ENCODE measurements at regions not wholly inside any gene's neighbourhood (a gene's known extent, or its start where the extent isn't known, plus 50 kb on each side); places are given as distances from the start of the nearest gene placed in this dataset.

- no peak for FAIRE-seq
- no peak overlapping the region for H2BK5ac ChIP-seq (ENCODE audit: low read depth, low read length)
- no peak overlapping the region for H3K23ac ChIP-seq (ENCODE audit: insufficient read length)
- no peak overlapping the region for H3K4me2 ChIP-seq (ENCODE audit: insufficient read depth in 1 of 2, low read depth in 2 of 2, low read length in 2 of 2)
- ChIA-PET POLR2A (ENCODE audit: partially characterized antibody) (no interaction called here), CTCF (ENCODE audit: partially characterized antibody) (interaction anchor here (1.1 to 4.3 kb wide), 4 partner anchors 9 to 293 kb away, joined by 3 to 20 read pairs (median 12); no protein-coding TSS in a partner anchor)
- no peak overlapping the region for H3K9ac ChIP-seq (replicated peaks in 1 of 4; ENCODE audit: extremely low read depth in 1 of 4, low read depth in 3 of 4, low read length in 3 of 4)
- H3K4me1 ChIP-seq (replicated peaks in 1 of 4; ENCODE audit: control insufficient read depth in 3 of 4, insufficient read depth in 4 of 4, low read length in 3 of 4), result peaks cover 4 to 19% (median 10%) of the 10 kb centered on the region in 4 experiments; a peak in 6 of 7 replicates
- DNase-seq (ENCODE audit: low read depth in 1 of 2, low spot score in 2 of 2), result no peak
- no peaks in the 10 kb centered on the region for H3K79me1 ChIP-seq (ENCODE audit: low read depth, low read length)
- H4K5ac ChIP-seq (ENCODE audit: insufficient read length, low read depth, low read length), result no peak overlapping the region
- H2AFZ ChIP-seq (ENCODE audit: low read length), result no peak overlapping the region
- H3K4me3 ChIP-seq (ENCODE audit: extremely low read depth in 1 of 4, insufficient read depth in 2 of 4, low read depth in 3 of 4, low read length in 4 of 4), result no peak overlapping the region
- H2BK12ac ChIP-seq (ENCODE audit: low read depth, low read length), result no peak overlapping the region
- H3K27ac ChIP-seq (ENCODE audit: low read depth, low read length), result no peak overlapping the region
- H3K36me3 ChIP-seq (ENCODE audit: control insufficient read depth in 2 of 4, insufficient read depth in 4 of 4, low read length in 3 of 4), result no peaks in the 10 kb centered on the region
- no peak overlapping the region for H2BK120ac ChIP-seq (replicated peaks; ENCODE audit: low read depth, low read length)
- H3K18ac ChIP-seq (ENCODE audit: extremely low read depth, low read length), result no peak overlapping the region
- no peaks in the 10 kb centered on the region for H3K27me3 ChIP-seq (replicated peaks in 1 of 4; ENCODE audit: control insufficient read depth in 3 of 4, extremely low read depth in 1 of 4, insufficient read depth in 3 of 4, low read length in 3 of 4)
- no peaks in the 10 kb centered on the region for H3K9me3 ChIP-seq (ENCODE audit: insufficient read depth in 2 of 2, low read depth in 1 of 2, low read length in 1 of 2)
- H3K14ac ChIP-seq (ENCODE audit: insufficient read length), result no peak overlapping the region
- H3K23me2 ChIP-seq (ENCODE audit: low read depth, low read length), result no peaks in the 10 kb centered on the region
- no peak overlapping the region for H2AK5ac ChIP-seq (ENCODE audit: low read depth, low read length)
- no peak overlapping the region for H3K4ac ChIP-seq (replicated peaks; ENCODE audit: insufficient read length, low read depth, low read length)
- no peak overlapping the region for H2BK20ac ChIP-seq (ENCODE audit: low read length)
- no peak overlapping the region for H4K91ac ChIP-seq (replicated peaks; ENCODE audit: insufficient read length, low read length)
- WGBS, 2 experiments (ENCODE audit: extremely low coverage in 1 of 2, insufficient coverage in 1 of 2, insufficient read length in 1 of 2, insufficient replicate concordance in 2 of 2, low coverage in 1 of 2, low lambda C conversion rate in 2 of 2, missing lambda C conversion rate in 1 of 2), result 88% methylated on average over 4 of the region's 4 CpGs; no CpG with 5 or more reads in 1 of the 2 experiments
- H4K20me1 ChIP-seq (replicated peaks in 1 of 2; ENCODE audit: control insufficient read depth in 1 of 2, insufficient read depth in 2 of 2, low read length in 2 of 2), result no peaks in the 10 kb centered on the region
- H4K8ac ChIP-seq (ENCODE audit: extremely low read depth, insufficient read depth, low read length), result no peak overlapping the region
- no peak overlapping the region for H2BK15ac ChIP-seq (ENCODE audit: low read length)
- no peaks in the 10 kb centered on the region for H3K79me2 ChIP-seq (ENCODE audit: control insufficient read depth in 1 of 2, insufficient read depth in 2 of 2, low read length in 2 of 2)
- H3K56ac ChIP-seq (replicated peaks; ENCODE audit: insufficient read length, low read depth, low read length), result no peak overlapping the region
- no peak for TF ChIP-seq RAD21 (IDR thresholded peaks at IDR 0.05 in 1 of 2, conservative IDR thresholded peaks at IDR 0.05 in 1 of 2; ENCODE audit: low read depth in 2 of 2, low read length in 2 of 2)
- TF ChIP-seq E2F6 (IDR thresholded peaks at IDR 0.05), result no peak
- TF ChIP-seq SP4 (IDR thresholded peaks at IDR 0.05; ENCODE audit: low read length), result no peak
- TF ChIP-seq RFX5 (IDR thresholded peaks at IDR 0.05; ENCODE audit: borderline replicate concordance, low read depth, low read length), result no peak
- no peak for TF ChIP-seq POLR2A (IDR thresholded peaks at IDR 0.05; ENCODE audit: control extremely low read depth in 1 of 2, low read depth in 2 of 2, low read length in 2 of 2)
- TF ChIP-seq, protein P1, sequence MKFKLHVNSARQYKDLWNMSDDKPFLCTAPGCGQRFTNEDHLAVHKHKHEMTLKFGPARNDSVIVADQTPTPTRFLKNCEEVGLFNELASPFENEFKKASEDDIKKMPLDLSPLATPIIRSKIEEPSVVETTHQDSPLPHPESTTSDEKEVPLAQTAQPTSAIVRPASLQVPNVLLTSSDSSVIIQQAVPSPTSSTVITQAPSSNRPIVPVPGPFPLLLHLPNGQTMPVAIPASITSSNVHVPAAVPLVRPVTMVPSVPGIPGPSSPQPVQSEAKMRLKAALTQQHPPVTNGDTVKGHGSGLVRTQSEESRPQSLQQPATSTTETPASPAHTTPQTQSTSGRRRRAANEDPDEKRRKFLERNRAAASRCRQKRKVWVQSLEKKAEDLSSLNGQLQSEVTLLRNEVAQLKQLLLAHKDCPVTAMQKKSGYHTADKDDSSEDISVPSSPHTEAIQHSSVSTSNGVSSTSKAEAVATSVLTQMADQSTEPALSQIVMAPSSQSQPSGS (IDR thresholded peaks at IDR 0.05; ENCODE audit: low read length), result no peak
- TF ChIP-seq EP300 (IDR thresholded peaks at IDR 0.05; ENCODE audit: borderline replicate concordance in 1 of 2, low read depth in 2 of 2, low read length in 2 of 2), result no peak
- TF ChIP-seq CREB1 (IDR thresholded peaks at IDR 0.05), result no peak
- TF ChIP-seq YY1 (IDR thresholded peaks at IDR 0.05; ENCODE audit: low read depth, low read length), result no peak
- TF ChIP-seq BACH1 (IDR thresholded peaks at IDR 0.05; ENCODE audit: low read length), result no peak
- no peak for TF ChIP-seq CBX8 (IDR thresholded peaks at IDR 0.05; ENCODE audit: borderline replicate concordance, low read depth, low read length)
- no peak for TF ChIP-seq TBP (IDR thresholded peaks at IDR 0.05; ENCODE audit: low read depth, low read length)
- TF ChIP-seq MAFK (IDR thresholded peaks at IDR 0.05; ENCODE audit: low read depth, low read length), result no peak
Measured at GRCh38 chr2:56011624-56012023, 88.0 kb upstream of the EFEMP1 start.

Measured in H1 (cell line).